ENCODE measurements at regions not wholly inside any gene's neighbourhood (a gene's known extent, or its start where the extent isn't known, plus 50 kb on each side); places are given as distances from the start of the nearest gene placed in this dataset.

DNA sequence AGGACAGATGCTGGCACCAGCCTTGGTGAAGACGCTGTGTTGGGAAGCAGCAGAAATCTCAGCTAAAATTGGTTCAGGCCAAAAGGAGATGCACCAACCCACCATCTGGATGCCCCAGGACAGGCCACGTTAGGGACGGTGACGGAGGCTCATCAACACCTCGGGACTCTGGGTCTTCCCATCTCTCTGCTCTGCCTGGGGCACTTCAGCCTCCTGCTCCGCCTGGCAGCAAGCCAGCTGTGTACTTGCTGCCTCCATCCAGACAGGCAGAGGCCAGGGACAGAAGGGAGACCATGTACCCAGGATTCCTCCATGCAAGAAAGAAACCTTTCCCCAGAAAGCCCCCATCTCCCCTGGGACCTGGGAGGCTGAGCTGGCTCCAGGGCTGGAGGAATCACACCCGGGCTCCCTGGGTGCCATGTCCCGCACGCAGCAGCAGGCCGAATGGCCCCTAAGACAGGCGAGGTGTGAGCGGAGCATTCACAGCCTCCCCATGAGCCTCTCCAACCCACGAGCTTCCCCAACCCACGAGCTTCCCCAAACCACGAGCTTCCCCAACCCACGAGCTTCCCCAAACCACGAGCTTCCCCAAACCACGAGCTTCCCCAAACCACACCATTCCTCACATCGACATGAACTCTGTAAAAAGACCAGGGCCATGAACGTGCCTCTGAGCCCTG lies 274.5 kb downstream of the C16orf95 start:
- Histone ChIP-seq H3K36me3 (no peaks in the 10 kb centered on the region), H3K27ac (no peak overlapping the region), H3K9me3 (no peaks in the 10 kb centered on the region), H3K27me3 (peaks cover 0 to 45% of the 10 kb centered on the region in 2 donors), H3K4me3 (no peak overlapping the region), H3K4me1 (no peaks in the 10 kb centered on the region)
- TF ChIP-seq, protein P1, sequence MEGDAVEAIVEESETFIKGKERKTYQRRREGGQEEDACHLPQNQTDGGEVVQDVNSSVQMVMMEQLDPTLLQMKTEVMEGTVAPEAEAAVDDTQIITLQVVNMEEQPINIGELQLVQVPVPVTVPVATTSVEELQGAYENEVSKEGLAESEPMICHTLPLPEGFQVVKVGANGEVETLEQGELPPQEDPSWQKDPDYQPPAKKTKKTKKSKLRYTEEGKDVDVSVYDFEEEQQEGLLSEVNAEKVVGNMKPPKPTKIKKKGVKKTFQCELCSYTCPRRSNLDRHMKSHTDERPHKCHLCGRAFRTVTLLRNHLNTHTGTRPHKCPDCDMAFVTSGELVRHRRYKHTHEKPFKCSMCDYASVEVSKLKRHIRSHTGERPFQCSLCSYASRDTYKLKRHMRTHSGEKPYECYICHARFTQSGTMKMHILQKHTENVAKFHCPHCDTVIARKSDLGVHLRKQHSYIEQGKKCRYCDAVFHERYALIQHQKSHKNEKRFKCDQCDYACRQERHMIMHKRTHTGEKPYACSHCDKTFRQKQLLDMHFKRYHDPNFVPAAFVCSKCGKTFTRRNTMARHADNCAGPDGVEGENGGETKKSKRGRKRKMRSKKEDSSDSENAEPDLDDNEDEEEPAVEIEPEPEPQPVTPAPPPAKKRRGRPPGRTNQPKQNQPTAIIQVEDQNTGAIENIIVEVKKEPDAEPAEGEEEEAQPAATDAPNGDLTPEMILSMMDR (IDR thresholded peaks at IDR 0.05): no peak
- TF ChIP-seq POLR2AphosphoS5 (IDR thresholded peaks at IDR 0.05) (no peak), POLR2A (IDR thresholded peaks at IDR 0.05) (no peak)
- no peak for DNase-seq (ENCODE audit: low spot score in 2 of 2)
- intact Hi-C loops (cut with DNase I; ENCODE audit: low total_unique reads): no loop called here

GRCh38 chr16:87043231-87044031 lies 273.8 kb downstream of the C16orf95 start:
- Histone ChIP-seq H3K9me3 (no peaks in the 10 kb centered on the region), H3K36me3 (no peaks in the 10 kb centered on the region), H3K27ac (no peak overlapping the region), H3K4me1 (no peaks in the 10 kb centered on the region), H3K27me3 (peaks cover 0 to 50% of the 10 kb centered on the region in 2 donors), H3K4me3 (no peak overlapping the region)
- intact Hi-C loops (cut with DNase I; ENCODE audit: low total_unique reads): no loop called here
- TF ChIP-seq POLR2A (IDR thresholded peaks at IDR 0.05): no peak
- no peak for TF ChIP-seq POLR2AphosphoS5 (IDR thresholded peaks at IDR 0.05)
- TF ChIP-seq, protein P1 (IDR thresholded peaks at IDR 0.05): no peak
- DNase-seq (ENCODE audit: low spot score in 2 of 2): no peak

GRCh38 chr16:87044032-87044382 lies 273.2 kb downstream of the C16orf95 start:
- H3K9me3 ChIP-seq: no peaks in the 10 kb centered on the region
- intact Hi-C loops (cut with DNase I; ENCODE audit: low total_unique reads): no loop called here
- H3K36me3 ChIP-seq: no peaks in the 10 kb centered on the region
- TF ChIP-seq POLR2AphosphoS5 (IDR thresholded peaks at IDR 0.05): no peak
- no peak for TF ChIP-seq POLR2A (IDR thresholded peaks at IDR 0.05)
- TF ChIP-seq, protein P1 (IDR thresholded peaks at IDR 0.05): no peak
- H3K27me3 ChIP-seq: peaks cover 0 to 50% of the 10 kb centered on the region in 2 donors
- no peak overlapping the region for H3K27ac ChIP-seq
- no peak overlapping the region for H3K4me3 ChIP-seq
- no peak for DNase-seq (ENCODE audit: low spot score in 2 of 2)
- H3K4me1 ChIP-seq: no peaks in the 10 kb centered on the region

DNA sequence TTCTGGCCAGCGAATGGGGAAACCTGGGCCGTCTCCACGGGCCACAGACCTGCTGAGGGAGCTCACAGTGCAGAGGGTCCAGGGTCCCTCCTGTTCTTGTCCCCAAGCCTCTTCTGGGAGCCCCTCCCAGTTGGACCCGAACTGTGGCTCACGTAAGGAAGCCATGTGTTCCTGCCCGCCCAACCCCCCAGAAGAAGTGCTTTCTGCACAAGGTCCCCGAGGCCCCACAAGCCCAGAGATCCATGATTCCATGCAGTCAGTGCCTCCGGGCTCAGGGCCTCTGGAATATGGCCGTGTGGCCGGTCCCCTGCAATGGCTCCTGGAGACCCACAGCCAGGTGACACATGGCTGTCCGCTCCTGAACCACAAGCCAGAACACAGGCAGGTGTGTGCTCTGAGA lies 272.4 kb downstream of the C16orf95 start:
- Histone ChIP-seq H3K27ac (no peak overlapping the region), H3K4me3 (no peak overlapping the region), H3K9me3 (no peaks in the 10 kb centered on the region), H3K27me3 (peaks cover 0 to 48% of the 10 kb centered on the region in 2 donors), H3K4me1 (no peaks in the 10 kb centered on the region), H3K36me3 (no peaks in the 10 kb centered on the region)
- DNase-seq (ENCODE audit: low spot score in 2 of 2): no peak
- TF ChIP-seq POLR2A (IDR thresholded peaks at IDR 0.05) (no peak), POLR2AphosphoS5 (IDR thresholded peaks at IDR 0.05) (no peak)
- TF ChIP-seq, protein P1 (IDR thresholded peaks at IDR 0.05): no peak
- intact Hi-C loops (cut with DNase I; ENCODE audit: low total_unique reads): no loop called here
